Nucleus accumbens (tissue), 56 donors: ENCODE measurements at regions not wholly inside any gene's neighbourhood (a gene's known extent, or its start where the extent isn't known, plus 50 kb on each side); places are given as distances from the start of the nearest gene placed in this dataset.

Experiments used
- DNase-seq, 56 donors: peaks; one replicate each; lab custom pipeline; 2025; lab: John Stamatoyannopoulos, UW

- DNase-seq: no peak
Measured at GRCh38 chr5:174282391-174282790, 236.9 kb downstream of the NSG2 start.

GRCh38 chr5:174283211-174284005, 237.9 kb downstream of the NSG2 start:
- DNase-seq: no peak

DNA sequence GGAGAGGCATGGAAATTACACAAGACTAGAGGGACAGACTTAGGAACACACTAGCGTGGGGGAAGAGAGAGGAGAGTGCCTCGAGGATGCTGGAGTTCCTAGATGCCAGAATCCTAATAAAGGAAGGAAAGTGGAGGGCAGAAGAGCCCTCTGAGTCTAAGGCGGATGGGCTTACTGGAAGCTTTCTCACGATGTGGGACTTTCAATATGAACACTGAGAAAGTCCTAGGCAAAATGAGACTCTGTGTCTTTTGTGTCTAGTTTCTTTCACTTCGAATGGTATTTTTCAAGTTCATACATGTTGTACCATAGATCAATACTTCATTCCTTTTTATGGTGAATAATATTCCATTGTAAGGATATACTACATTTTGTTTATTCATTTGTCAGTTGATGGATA, 239.4 kb downstream of the NSG2 start:
- no peak for DNase-seq

- DNase-seq: no peak
Measured at GRCh38 chr5:174287761-174288160, 242.3 kb downstream of the NSG2 start.

GRCh38 chr5:174288439-174288838, 242.9 kb downstream of the NSG2 start:
- DNase-seq: no peak

- DNase-seq: no peak
Measured at GRCh38 chr5:174291162-174291561, 245.7 kb downstream of the NSG2 start.

GRCh38 chr5:174292348-174292747, 246.8 kb downstream of the NSG2 start:
- no peak for DNase-seq

DNA sequence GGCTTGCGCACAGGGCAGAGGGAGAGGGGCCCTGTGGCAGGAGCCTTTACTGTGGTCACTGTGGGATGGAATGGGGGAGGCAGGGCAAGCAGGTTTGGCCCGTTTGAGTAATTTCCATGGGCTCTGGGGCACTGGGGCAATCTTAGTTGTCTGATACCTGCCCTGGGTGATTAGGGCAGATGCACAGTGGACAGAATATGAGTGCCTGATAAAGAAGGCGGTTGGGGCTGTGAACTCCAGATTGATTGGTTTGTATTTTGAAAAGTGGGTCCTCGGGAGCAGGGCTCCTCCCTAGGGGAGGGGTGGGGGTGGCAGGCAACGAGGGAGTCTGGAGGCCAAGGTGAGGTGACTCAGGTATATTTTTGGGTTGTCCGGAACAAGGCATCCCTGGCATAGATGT, 247.5 kb downstream of the NSG2 start:
- no peak for DNase-seq

GRCh38 chr5:174293481-174293880, 248.0 kb downstream of the NSG2 start:
- no peak for DNase-seq

DNA sequence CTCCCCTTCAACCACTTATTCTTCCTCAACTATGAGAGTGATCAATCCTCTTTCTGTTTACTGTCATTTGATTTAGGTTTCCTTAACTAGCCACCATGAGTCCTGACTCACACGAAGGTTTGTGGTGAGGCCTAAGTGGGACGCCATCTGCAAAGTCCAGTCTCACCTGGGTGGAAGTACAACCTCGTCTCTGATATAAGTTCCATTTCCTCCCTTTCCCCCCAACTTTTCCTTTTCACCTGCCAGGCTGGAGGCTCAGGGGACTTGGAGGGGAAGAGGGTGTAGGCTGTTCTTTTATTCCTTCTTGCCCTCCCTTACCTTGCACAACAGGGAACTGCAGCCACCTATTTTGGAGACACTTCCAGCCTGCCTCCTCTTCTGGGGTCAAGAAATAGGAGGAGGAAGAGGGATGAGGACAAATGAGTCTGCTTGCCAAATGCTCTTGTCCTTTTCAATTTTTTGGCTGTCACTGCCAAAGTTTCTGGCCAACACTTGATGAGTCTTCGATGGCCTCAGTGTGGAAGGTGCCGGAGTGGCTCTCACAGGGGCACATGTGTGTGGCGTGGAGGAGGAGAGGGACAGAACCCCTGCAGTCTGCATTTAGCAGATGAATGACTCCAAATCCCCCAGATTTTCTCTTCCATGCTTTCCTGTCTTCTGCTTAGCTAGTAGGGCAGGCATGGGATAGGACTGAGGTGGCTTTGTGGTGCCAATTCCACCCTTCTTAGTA, 249.6 kb downstream of the NSG2 start:
- DNase-seq: no peak

GRCh38 chr5:174295702-174296436, 250.4 kb downstream of the NSG2 start:
- DNase-seq: no peak

GRCh38 chr5:174300118-174300940, 254.8 kb downstream of the NSG2 start:
- no peak for DNase-seq

- DNase-seq: no peak
Measured at GRCh38 chr5:174300941-174301761, 255.6 kb downstream of the NSG2 start.

GRCh38 chr5:174301848-174302625, 256.5 kb downstream of the NSG2 start:
- DNase-seq: no peak

- no peak for DNase-seq
Measured at GRCh38 chr5:174303035-174303434, 257.5 kb downstream of the NSG2 start.

GRCh38 chr5:174303437-174304045, 258.0 kb downstream of the NSG2 start:
- no peak for DNase-seq

DNA sequence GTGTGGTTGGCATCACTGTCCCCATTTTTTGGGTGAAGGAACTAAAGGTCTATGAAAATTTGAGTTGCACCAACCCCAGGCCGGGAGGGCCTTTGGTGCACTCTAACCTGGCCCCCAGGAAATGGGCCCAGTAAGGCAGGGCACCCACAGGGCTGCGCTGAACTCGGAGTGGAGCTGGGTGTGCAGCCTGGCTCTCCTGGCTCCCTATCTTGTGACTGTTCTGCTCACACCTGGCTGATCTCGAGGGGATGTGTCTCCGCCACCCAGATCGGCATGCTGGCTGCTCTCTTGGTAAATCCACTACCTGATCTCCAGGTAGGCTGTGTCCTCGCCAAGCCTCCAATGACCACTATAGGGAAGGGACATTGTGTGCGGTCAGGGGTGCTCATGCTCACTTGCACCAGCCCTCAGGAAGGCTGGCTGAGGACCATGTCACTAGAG, 259.8 kb downstream of the NSG2 start:
- DNase-seq: no peak

DNA sequence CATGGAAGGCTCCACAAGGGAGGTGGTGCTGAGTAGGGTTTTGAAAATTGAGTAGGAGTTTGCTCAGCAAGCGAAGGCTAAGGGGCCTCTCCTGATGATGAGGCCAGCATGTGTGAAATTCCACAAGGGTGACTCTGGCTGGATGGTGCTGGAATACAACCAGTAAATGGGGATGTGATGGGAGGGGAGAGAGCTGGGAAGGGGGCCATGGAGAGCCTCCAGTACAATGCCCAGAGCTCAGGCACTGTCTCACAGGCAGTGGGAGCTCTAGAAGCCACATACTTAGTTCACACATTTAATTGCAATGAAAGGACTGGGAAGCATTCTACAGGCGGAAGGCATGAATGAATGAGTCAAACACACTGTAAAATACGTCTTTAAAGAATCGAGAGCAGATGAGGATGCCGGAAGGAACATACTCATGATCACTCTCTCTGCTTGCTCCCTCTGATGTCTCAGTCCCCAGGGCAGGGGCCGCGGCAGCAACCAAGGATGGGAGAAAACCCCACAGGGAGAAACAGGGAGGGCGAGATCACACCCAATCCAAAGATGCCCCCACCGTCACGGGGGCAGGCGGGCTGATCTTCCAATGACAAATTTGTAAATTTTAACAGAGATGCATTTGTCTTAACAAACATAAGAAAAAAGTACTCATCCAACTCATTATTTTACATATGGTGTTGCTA, 261.0 kb downstream of the NSG2 start:
- no peak for DNase-seq
